ENCODE measurements at regions not wholly inside any gene's neighbourhood (a gene's known extent, or its start where the extent isn't known, plus 50 kb on each side); places are given as distances from the start of the nearest gene placed in this dataset.

DNA sequence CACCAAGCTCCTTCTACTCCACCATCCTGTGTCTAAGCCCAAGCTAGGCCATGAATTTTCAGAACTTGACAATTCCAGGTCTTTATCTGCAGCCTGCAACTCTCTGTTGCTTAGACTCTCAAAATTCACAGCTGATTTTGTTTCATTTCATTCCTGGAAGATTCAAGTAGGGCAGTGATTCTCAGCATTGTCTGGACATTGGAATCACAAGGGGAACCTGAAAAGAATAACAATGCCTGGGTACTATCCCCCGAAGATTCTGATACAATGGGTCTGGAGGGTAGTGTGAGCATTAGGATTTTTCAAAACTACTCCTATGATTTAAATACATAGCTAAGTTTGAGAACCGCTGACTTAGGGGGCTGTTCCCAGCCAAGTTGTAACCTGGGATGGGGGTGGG lies 534.7 kb upstream of the IL12A start:
- TF ChIP-seq, protein P1, sequence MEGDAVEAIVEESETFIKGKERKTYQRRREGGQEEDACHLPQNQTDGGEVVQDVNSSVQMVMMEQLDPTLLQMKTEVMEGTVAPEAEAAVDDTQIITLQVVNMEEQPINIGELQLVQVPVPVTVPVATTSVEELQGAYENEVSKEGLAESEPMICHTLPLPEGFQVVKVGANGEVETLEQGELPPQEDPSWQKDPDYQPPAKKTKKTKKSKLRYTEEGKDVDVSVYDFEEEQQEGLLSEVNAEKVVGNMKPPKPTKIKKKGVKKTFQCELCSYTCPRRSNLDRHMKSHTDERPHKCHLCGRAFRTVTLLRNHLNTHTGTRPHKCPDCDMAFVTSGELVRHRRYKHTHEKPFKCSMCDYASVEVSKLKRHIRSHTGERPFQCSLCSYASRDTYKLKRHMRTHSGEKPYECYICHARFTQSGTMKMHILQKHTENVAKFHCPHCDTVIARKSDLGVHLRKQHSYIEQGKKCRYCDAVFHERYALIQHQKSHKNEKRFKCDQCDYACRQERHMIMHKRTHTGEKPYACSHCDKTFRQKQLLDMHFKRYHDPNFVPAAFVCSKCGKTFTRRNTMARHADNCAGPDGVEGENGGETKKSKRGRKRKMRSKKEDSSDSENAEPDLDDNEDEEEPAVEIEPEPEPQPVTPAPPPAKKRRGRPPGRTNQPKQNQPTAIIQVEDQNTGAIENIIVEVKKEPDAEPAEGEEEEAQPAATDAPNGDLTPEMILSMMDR (IDR thresholded peaks at IDR 0.05; ENCODE audit: low read length) = no peak
- TF ChIP-seq EZH2 (optimal IDR thresholded peaks at IDR 0.05; ENCODE audit: low read depth, low read length) = no peak

All from MM.1S (cell line).